HG02943 (cell line): ENCODE measurements at regions not wholly inside any gene's neighbourhood (a gene's known extent, or its start where the extent isn't known, plus 50 kb on each side); places are given as distances from the start of the nearest gene placed in this dataset.

ENCODE experiments used
- ATAC-seq: cut with Tn5 transposase; IDR thresholded peaks from one replicate; pipeline ENCODE4 v1.9.1; 2021; ENCODE audit warnings: mild to moderate bottlenecking, low read depth, moderate library complexity; ENCODE audit not compliant: unreplicated experiment

DNA sequence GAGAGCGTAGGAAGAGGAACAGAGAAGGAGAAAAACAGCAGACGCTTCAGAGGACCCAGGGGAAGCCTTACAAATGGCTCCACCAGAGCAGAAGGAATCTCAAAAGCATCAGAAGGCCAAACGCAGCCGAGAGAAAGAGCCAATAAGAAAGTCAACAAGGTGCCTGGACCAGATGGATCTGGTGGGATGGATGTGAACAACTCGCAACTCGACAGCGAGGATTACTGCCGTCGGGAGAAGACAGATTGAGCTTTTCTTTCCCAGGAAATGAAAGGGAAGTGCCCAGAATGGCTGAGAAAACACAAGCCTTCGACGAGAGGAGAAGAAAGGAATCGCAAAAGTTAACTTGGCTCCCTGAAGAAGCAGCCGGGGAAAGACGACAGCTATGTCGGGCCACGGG, 132.8 kb upstream of the MGMT start:
- ATAC-seq = no peak

DNA sequence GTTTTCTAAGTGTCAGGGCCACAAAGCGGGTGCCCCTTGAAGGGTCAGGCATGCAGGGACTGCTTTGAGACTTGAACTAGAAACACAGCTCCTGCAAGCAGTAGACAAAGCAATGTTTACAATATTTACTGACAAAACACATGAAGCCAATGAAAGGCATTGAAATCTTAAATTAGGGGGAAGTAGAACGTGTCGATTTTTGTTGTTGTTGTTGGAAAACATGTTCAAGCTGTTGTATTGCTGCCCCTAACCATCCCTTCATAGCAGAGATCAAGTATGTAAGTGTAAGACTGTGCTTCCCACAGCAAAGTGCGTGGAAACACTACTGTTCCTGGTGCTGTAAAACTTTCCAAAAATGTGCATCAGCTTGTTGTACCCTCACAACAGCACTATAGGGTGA, 131.6 kb upstream of the MGMT start:
- ATAC-seq = no peak

DNA sequence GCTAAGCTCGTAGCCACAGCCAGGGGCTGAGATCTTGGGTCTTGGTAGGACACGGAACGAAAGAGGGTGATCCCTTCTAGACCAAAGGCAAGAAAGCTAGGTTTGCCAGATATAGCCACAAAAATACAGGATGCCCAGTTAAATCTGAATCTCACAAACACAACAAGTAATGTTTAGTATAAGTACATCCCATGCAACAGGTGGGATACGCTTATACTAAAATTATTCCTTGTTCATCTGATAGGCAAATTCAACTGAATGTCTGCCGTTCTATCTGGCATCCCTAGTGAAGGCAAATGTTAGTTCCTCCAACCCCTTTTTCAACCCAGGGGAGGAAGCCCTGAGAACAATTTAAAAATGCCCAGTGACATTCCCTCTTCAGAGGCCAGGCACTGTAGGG, 131.1 kb upstream of the MGMT start:
- ATAC-seq = no peak

DNA sequence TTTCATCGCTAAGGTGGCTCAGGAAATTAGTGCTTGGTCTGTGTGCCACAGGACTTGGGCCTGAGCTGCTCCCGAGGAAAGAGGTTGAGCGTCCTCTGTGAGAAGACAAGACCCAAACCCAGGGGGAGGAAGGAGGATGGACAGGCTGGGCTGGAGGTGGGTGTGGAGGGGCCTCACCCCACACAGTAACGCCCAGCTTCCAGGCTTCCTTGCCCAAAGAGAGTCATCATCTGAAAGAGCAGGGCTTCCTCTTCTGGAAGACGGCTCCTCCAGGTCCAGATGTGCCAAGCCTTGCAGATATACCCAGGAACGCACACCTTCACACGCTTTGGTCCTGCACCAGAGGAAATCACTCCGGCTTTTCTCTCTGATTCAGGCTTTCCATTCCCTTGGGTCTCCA, 127.8 kb upstream of the MGMT start:
- ATAC-seq = no peak

DNA sequence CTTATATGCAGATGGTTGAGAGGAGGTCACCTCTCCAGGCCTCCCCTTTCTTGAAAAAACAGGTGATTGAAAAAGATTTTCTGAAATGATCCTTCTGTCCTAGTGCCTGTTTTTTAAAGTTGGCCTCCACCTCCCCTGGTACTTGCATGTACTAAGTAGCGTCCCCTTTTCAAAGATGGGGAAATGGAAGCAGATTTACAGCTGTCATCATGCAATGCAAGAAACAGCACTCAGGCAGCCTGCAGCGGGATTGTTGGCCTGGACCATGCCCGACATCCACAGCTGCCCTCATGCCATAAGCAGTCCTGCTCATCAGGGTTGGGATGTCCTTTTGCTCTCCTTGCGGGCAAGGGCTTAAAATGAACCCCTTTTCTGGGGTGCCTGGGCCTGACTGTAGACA, 127.2 kb upstream of the MGMT start:
- ATAC-seq = no peak

DNA sequence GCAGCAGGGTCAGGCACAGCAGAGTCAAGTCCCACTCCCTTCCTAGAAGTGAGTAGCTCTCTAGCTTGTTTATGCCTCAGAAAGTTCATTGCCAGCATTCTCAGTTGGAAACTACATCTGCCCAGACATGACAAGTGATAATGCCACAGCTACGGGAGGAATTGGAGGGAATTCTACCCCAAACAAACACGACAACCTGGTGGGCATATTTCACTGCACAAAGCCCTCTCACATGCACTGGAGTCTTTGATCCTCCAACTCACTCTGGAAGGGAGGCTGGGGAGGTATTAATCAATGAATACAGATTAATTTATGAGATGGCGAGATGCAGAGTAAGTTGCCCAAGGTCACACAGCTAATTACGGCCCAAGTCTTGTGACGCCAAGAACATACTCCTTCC, 126.0 kb upstream of the MGMT start:
- no peak for ATAC-seq

DNA sequence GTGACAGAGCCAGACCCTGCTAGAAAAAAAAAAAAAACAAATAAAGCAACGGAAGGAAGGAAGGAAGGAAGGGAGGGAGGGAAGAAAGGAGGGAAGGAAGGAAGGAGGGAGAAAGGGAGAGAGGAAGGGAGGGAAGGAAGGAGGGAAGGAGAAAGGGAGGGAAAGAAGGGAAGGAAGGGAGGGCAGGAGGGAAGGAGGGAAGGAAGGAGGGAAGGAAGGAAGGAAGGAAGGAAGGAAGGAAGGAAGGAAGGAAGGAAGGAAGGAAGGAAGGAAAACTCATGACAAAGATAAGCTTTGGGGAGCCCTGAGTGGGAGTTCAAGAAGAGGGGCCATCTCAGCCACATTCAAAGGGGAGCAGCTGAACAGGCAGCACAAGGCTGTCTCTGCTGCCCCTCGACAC, 124.7 kb upstream of the MGMT start:
- ATAC-seq = no peak

DNA sequence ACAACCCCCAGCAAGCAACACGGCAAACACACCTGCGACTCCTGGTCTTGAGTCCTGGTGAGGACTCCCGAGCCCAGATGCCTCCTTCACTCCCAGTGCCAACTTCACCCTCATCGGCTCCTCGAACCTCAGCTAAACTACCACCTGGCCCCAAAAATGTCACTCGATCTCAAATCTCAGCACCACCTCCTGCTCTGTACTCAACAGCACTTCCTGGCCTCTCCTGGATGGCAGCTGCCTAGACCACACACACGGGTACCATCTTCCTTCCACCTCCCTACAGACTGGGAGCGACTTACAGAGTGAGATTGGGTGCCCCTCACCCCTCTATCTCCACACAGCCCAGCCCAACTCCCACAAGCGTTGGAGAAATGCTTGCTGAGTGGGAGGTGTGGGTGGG, 123.9 kb upstream of the MGMT start:
- ATAC-seq = no peak

DNA sequence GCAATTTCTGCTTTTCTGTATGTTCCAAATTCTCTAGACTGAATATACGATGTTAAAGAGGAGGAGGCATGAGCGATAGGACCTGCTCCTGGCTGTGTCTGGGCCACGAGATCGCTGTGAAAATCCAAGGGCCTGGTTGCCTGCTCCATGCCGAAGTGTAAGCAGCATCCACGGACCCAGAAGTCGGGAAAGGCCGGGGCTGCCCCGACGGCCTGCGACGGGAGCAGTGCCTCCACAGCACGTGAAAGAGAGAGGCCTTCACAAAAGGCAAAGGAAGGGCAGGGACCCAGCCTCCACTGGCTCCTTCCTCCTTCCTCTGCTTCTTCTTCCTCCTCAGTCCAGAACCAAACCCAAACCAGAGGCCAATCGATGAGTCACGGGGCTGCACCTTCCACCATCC, 122.9 kb upstream of the MGMT start:
- no peak for ATAC-seq

DNA sequence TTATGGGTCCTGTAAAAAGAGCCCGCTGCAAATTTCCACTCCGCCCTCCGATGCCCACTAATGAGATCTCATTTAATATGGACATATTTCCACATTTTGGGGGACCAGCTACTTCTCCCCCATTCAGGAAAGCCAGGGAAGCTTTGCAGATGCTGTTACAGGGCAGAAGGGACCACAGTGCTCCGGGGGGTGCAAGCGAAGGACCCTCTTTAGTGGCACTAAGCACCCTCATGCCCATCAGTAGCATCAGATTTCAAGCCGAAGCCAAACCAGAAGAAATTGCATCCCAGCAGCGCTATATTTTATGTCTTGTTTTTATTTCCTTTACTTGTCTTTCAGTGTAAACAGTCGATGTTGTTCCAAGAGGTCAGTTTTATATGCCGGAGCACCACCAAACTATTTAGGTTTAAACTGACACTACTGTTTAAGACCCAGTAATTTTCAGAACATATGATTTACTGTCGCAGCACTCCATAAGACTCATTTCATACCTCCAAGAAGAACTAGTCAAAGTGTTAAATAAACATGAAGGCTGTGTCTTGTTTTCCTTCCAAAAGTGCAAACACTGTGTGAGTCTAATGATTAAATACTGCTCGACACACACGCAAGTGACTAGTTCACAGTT, 122.2 kb upstream of the MGMT start:
- no peak for ATAC-seq

DNA sequence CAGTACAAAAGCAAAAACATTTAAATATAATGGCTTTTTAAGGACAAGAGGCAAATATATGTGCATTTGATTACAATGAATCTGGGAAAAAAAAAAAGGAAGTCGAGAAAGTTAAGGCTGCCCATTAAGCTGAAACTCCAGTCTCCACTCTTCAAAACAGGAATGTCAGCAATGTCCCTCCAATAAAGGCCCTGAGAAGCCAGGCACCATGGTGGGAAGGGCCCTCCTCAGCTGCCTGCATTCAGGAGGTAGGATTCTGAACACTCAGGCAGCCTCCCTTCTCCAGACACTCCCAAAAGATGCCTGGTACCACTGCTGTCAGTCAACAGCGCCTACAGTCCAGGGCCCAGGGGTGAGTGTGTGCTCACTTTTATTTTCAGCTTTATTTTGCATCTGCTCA, 121.3 kb upstream of the MGMT start:
- no peak for ATAC-seq

DNA sequence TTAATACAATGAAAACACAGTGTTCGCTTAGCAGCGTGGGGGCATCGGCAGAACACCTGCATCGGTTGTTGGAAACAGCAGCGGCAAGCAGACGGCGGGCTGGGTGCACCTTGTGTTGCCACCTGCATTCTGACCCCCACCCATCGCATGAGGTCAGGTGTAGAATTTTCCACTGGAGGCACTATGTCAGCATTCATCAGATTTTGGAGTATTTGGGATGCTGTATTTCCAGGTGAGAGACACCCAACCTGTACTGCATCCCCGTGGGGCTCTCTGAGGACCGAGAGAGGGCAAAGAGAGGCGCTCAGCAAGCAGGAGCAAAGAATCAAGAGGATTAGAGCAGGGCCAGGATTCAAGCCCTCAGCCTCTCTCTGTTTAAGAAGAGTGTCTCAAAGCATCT, 116.4 kb upstream of the MGMT start:
- ATAC-seq = no peak

DNA sequence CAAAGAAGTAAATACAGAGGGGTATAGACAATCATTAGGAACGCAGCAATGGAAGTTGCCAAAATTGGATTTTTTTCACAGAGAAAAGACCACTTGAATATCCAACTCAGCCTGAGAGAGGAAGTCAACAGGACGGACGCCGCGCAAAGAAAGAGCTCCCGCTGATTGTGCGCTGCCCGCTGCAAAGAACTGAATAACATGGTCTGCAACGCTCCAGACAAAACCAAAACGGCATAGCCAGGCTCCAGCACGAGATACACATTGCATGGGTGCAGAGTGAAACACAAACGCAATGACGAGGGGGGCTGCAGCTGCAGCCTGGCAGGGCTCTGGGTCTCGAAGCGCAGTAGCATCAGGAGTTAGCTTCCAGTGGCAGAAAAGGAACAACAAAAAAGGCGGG, 113.9 kb upstream of the MGMT start:
- no peak for ATAC-seq

DNA sequence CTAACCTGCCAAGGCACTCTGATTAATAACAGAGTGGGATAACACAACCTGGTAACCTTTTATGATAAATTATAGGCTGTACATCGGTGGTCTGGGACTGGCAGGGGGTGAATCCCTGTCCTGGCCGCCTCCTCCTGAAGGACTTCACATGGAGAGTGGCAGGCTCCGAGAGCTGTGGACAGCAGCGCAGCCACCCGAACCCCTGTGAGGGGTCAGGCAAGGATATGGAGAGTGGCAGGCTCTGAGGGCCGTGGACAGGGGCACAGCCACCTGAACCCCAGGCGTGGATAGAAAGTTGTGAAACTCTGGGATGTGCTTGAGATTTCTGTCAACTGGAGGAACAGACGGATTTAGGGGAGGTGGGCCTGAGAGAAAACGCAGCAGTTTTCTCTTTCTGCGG, 107.0 kb upstream of the MGMT start:
- ATAC-seq = no peak

DNA sequence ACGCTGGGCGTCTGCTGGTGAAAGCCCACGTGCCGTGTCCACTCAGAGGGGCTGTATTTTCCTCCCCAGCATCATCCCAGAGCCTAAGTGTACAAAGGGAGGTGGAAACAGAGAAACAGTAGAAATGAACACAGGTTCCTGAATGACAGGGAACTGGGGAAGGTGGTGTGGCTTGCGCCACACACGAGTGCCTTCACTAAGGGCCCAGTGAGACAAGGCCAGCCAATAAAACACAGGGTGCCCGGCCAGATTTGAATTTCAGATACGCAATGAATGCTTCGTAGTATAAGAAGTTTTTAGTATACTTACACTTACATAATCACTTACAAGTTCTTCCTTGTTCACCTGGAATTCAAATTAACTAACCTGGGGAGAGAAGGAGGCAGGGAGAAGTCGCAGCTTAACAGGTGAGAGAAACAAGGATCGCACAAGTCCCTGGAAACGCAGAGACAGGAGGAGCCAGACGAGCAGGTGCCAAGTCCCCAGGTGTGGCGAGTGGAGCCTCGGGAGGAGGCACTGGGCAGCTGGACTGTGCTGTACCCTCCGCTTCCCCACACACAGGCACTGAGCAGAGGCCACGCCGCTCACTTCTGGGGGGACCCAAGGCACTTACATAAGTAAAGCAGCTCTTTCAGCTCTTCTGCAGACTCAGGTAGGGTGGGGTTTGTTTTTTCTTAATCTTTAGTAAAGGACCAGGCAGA, 105.2 kb upstream of the MGMT start:
- ATAC-seq = no peak

DNA sequence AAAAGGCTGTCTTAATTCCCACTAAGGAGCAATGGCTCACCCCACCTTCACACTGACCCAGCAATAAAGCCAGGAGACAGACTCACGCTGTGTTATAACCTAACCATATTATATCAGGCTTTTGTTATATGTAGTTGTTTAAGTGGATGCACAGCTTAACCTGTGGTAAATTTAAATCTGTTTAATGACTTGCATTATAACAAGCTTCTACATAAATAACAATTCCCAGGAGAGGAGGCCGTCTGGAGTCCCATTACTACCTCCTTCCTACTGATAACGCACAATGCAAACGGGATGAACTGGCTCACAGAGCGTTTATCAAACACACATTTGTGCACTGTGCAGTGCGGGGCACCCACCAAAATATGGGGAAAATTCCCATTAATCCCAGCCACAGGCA, 102.1 kb upstream of the MGMT start:
- no peak for ATAC-seq

DNA sequence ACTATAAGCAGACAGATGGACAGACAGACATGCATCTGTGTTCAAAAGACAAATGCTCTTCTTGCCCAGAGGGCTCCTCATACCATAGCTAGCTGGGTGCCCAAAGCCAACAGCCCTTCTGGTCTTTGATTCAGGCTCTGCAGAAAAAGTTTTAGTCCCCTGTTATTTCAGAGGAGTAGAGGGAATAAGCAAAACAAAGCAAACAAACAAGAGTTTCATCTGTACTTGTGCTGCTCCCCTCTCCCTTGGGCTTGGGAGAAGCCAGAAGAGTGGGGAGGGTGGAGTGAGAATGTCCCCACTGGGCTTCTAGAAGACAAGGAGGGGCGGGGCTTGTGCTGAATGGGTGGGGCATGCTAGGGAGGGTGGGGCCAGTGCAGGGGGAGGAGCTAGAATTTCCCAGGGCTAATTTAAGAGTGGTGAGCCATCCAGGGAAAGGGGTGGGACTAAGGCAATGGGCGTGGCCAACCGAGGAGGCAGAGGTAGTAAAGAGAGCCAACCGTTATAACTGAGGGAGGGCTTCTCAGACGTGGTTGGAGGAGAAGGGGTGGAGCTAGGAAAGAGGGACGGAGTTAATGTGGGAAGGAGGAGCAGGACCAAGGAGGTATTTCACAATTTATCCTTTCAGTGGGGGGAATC, 101.2 kb upstream of the MGMT start:
- no peak for ATAC-seq

DNA sequence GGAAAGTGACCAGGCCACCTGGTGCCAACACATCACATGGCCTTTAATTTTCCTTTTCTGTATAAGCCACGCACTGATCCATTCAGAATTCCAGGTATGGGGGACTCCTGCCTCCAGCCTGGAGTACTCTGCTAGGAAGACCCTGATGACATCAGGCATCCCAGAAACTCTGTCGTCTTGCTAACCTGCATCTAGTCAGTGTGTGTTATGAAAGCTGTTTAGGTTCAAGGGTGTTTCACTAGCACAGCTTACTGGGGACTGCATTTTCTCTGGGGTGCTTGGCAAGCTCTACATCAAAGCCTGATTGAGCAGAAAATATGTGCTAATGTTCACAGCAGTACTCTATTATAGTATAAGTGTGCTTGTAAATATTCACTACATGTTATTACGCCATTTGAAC, 100.6 kb upstream of the MGMT start:
- ATAC-seq = no peak

DNA sequence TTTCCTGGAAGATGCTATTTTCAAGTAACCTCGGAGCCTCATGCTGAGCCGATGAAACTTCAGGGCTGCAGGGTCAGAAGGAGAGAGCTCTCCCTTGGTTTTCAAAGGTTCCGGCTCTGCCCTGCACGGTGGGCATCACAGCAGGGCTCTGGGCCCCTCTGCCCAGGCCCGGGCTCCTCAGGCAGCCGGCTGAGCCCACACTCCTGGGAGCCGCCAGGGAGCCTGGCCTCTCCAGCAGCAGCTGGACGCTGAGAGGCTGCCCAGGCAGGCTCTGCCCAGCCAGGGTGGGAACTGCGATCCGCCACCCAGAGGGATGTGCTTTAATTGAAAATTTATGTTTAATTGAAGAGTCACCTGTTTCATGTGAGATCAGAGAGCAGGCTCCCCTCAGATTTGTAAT, 97.5 kb upstream of the MGMT start:
- no peak for ATAC-seq

DNA sequence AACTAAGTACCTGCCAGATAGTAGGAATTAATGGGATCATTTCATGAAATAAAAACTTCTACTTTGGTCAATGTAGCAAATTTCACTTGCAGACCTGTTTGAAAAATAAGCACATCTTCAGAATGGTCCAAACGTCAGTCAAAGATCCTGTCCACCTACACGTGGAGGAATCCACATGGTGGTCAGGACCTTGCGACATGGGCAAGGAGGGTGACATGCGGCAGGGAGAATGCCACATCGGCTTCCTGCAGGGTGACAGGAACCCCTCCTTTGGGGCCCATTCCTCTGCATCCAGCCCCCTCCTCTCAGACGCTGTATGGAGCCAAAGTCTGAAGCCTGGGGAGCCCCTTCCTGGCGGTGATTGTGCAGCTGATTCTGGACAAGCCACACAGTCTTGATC, 95.5 kb upstream of the MGMT start:
- no peak for ATAC-seq

DNA sequence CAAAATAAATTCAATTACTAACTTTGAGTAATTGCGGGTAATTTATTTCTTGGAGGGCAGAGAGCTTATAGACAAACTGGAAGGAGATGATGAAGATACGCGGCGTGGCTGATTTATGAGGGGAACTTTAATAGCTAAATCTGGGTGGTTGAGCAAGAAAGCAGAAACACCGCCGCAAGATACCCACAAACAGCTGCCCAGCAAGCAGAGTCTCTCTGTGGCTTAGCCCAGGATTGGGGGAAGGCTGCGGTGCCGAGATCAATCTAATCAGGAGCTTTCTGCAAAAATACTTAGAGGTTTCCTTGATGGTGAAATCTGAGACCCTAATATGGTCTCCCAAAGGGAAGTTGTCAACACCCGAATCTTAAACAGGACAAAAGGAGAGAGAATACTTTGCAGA, 94.9 kb upstream of the MGMT start:
- no peak for ATAC-seq

DNA sequence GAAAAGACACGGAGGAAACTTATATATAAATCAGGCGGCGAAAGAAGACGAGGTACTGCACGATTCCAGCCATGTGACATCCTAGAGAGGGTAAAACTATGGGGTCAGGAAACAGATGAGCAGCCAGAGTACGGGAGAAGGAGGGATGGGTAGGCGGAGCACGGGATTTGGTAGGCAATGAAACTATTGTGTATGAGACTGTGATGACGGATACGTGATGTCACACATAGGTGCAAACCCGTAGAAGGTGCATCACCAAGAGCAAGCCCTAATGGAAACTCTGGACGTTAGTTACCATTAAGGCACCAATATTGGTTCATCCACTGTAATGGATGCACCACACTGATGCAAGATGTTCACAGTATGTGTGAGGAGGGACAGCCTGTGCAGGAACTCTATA, 93.8 kb upstream of the MGMT start:
- ATAC-seq = no peak
